Left hindlimb (tissue), 1 donor: ENCODE measurements at regions not wholly inside any gene's neighbourhood (a gene's known extent, or its start where the extent isn't known, plus 50 kb on each side); places are given as distances from the start of the nearest gene placed in this dataset.
A peak's percentile ranks its signal among the peaks of the same experiment; 100 is the strongest.

ENCODE experiments used
- DNase-seq: peaks from one replicate; pipeline ENCODE4 v3.0.0-alpha.2; 2018

- no peak for DNase-seq
Observed at GRCh38 chr12:62078020-62078419, 182.2 kb upstream of the USP15 start.

GRCh38 chr12:62082448-62082847, 177.8 kb upstream of the USP15 start:
- no peak for DNase-seq

- no peak for DNase-seq
Observed at GRCh38 chr12:62098132-62098531, 162.1 kb upstream of the USP15 start.

- no peak for DNase-seq
Observed at GRCh38 chr12:62103748-62104147, 156.5 kb upstream of the USP15 start.

- DNase-seq = no peak
Observed at GRCh38 chr12:62106547-62107185, 153.5 kb upstream of the USP15 start.

GRCh38 chr12:62113366-62114011, 146.7 kb upstream of the USP15 start:
- no peak for DNase-seq

GRCh38 chr12:62116986-62117385, 143.2 kb upstream of the USP15 start:
- DNase-seq = no peak

- peak; percentile 38 for DNase-seq
Observed at GRCh38 chr12:62123721-62124203, 136.4 kb upstream of the USP15 start.

- no peak for DNase-seq
Observed at GRCh38 chr12:62127516-62127915, 132.7 kb upstream of the USP15 start.

- no peak for DNase-seq
Observed at GRCh38 chr12:62128175-62128975, 131.8 kb upstream of the USP15 start.

GRCh38 chr12:62129291-62129690, 130.9 kb upstream of the USP15 start:
- no peak for DNase-seq

GRCh38 chr12:62130402-62130801, 129.8 kb upstream of the USP15 start:
- DNase-seq = no peak

GRCh38 chr12:62130834-62131552, 129.2 kb upstream of the USP15 start:
- no peak for DNase-seq

GRCh38 chr12:62133440-62133839, 126.8 kb upstream of the USP15 start:
- DNase-seq = no peak

- DNase-seq = no peak
Observed at GRCh38 chr12:62135553-62136200, 124.5 kb upstream of the USP15 start.

- no peak for DNase-seq
Observed at GRCh38 chr12:62136496-62136895, 123.7 kb upstream of the USP15 start.

- no peak for DNase-seq
Observed at GRCh38 chr12:62138527-62138926, 121.7 kb upstream of the USP15 start.

- no peak for DNase-seq
Observed at GRCh38 chr12:62146318-62146717, 113.9 kb upstream of the USP15 start.

- no peak for DNase-seq
Observed at GRCh38 chr12:62158013-62158412, 102.2 kb upstream of the USP15 start.

- DNase-seq = no peak
Observed at GRCh38 chr12:62158461-62159360, 101.5 kb upstream of the USP15 start.

GRCh38 chr12:62162214-62162613, 98.0 kb upstream of the USP15 start:
- no peak for DNase-seq

GRCh38 chr12:62163368-62163767, 96.8 kb upstream of the USP15 start:
- DNase-seq = no peak
